ENCODE measurements at regions not wholly inside any gene's neighbourhood (a gene's known extent, or its start where the extent isn't known, plus 50 kb on each side); places are given as distances from the start of the nearest gene placed in this dataset.

DNA sequence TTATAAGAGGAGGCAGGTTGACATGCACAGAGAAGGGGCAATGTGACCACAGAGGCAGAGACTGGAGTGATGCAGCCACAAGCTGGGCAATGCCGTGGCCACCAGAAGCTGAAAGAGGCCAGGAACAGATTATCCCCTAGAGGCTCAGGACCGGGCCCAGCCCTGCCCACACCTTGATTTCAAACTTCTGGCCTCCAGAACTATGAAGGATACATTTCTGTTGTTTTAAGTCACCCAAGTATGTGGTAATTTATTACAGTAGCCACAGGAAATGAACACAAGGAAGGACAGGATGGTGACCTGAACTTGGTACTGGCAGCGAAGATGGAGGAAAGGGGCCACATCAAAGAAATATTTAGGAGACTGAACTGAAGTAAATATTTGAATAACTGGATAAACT is 66.8 kb upstream of the RIOK3 start:
- no peaks in the 10 kb centered on the region for H3K4me1 ChIP-seq
- Mint-ChIP-seq H3K36me3 (ENCODE audit: insufficient read depth, unreplicated experiment) (no peaks in the 10 kb centered on the region), H3K27me3 (ENCODE audit: insufficient read depth, unreplicated experiment) (no peaks in the 10 kb centered on the region), H3K27ac (ENCODE audit: unreplicated experiment) (no peak overlapping the region), H3K9me3 (ENCODE audit: unreplicated experiment) (no peaks in the 10 kb centered on the region), H3K4me3 (ENCODE audit: unreplicated experiment) (no peak overlapping the region), H3K4me1 (ENCODE audit: low read depth, unreplicated experiment) (peaks cover 7% of the 10 kb centered on the region)
- DNase-seq, result no peak
- no peaks in the 10 kb centered on the region for H3K9me3 ChIP-seq
- BruUV-seq (replicated peaks), result no TSS peak
- ChIA-PET POLR2A (interaction anchor here (0.7 kb wide), 1 partner anchor 10 kb away, joined by 14 read pairs; no protein-coding TSS in a partner anchor), CTCF (no interaction called here)
- no peak overlapping the region for H3K4me3 ChIP-seq (ENCODE audit: low read depth, low read length)
- no peaks in the 10 kb centered on the region for H3K36me3 ChIP-seq (ENCODE audit: control insufficient read depth, insufficient read depth, low read length)
- TF ChIP-seq, protein P1, sequence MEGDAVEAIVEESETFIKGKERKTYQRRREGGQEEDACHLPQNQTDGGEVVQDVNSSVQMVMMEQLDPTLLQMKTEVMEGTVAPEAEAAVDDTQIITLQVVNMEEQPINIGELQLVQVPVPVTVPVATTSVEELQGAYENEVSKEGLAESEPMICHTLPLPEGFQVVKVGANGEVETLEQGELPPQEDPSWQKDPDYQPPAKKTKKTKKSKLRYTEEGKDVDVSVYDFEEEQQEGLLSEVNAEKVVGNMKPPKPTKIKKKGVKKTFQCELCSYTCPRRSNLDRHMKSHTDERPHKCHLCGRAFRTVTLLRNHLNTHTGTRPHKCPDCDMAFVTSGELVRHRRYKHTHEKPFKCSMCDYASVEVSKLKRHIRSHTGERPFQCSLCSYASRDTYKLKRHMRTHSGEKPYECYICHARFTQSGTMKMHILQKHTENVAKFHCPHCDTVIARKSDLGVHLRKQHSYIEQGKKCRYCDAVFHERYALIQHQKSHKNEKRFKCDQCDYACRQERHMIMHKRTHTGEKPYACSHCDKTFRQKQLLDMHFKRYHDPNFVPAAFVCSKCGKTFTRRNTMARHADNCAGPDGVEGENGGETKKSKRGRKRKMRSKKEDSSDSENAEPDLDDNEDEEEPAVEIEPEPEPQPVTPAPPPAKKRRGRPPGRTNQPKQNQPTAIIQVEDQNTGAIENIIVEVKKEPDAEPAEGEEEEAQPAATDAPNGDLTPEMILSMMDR (IDR thresholded peaks at IDR 0.05; ENCODE audit: insufficient read depth in 1 of 2, low read depth in 1 of 2, low read length in 1 of 2, severe bottlenecking in 1 of 2, unreplicated experiment in 1 of 2), result no peak
- intact Hi-C loops (cut with micrococcal nuclease; ENCODE audit: unreplicated experiment), result no loop called here
- H3K27me3 ChIP-seq (replicated peaks; ENCODE audit: control insufficient read depth, insufficient read depth, low read length), result no peaks in the 10 kb centered on the region

DNA sequence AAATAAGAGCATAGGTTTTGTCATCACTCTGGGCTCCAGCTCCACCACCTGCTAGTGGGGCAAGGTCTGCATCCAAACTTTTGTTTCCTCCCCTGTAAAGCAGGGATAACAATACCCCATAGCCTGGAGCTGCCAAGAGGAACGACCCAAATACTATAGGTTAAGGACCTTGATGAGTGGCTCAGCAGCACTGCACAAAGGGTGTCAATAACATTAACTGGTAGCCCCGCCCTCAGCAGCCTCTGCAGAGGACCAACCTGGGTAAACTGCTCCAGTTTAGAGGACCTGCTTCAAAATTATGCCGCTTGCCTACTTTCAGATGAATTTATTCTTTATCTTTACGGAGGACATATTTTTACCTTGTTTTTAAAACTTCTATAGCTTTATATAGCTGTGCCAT is 65.8 kb upstream of the RIOK3 start:
- CTCF ChIA-PET, result no interaction called here

DNA sequence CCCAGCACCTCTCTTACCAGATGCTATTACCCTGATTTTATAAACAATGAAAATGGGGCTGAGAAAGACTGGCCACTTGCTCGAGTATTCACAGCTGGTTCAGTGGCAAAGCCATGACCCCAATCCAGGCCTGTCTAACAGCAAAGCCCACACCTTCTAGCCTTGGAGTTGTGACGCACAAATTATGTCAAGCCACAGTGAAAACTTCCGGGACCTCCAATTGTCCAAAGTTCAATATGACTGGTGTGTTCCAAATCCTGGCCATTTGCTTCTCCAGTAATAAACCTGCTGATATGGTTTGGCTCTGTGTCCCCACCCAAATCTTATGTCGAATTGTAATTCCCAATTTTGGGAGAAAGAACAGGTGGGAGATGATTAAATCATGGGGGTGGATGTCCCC is 64.7 kb upstream of the RIOK3 start:
- Mint-ChIP-seq H3K27me3 (ENCODE audit: insufficient read depth, unreplicated experiment) (no peaks in the 10 kb centered on the region), H3K27ac (ENCODE audit: unreplicated experiment) (no peak overlapping the region), H3K9me3 (ENCODE audit: unreplicated experiment) (no peaks in the 10 kb centered on the region), H3K4me3 (ENCODE audit: unreplicated experiment) (no peak overlapping the region), H3K36me3 (ENCODE audit: insufficient read depth, unreplicated experiment) (no peaks in the 10 kb centered on the region), H3K4me1 (ENCODE audit: low read depth, unreplicated experiment) (peaks cover 7% of the 10 kb centered on the region)
- H3K4me1 ChIP-seq, result no peaks in the 10 kb centered on the region
- no peak overlapping the region for H3K4me3 ChIP-seq (ENCODE audit: low read depth, low read length)
- ChIA-PET CTCF (no interaction called here), POLR2A (no interaction called here)
- no TSS peak for BruUV-seq (replicated peaks)
- no peaks in the 10 kb centered on the region for H3K27me3 ChIP-seq (replicated peaks; ENCODE audit: control insufficient read depth, insufficient read depth, low read length)
- TF ChIP-seq, protein P1 (IDR thresholded peaks at IDR 0.05; ENCODE audit: insufficient read depth in 1 of 2, low read depth in 1 of 2, low read length in 1 of 2, severe bottlenecking in 1 of 2, unreplicated experiment in 1 of 2), result no peak
- H3K9me3 ChIP-seq, result no peaks in the 10 kb centered on the region
- DNase-seq, result no peak
- intact Hi-C loops (cut with micrococcal nuclease; ENCODE audit: unreplicated experiment), result no loop called here
- no peaks in the 10 kb centered on the region for H3K36me3 ChIP-seq (ENCODE audit: control insufficient read depth, insufficient read depth, low read length)

More for the DNA sequence above, 65.8 kb upstream of the RIOK3 start:
- H3K36me3 Mint-ChIP-seq (ENCODE audit: insufficient read depth, unreplicated experiment), result no peaks in the 10 kb centered on the region
- BruUV-seq (replicated peaks), result no TSS peak
- no peaks in the 10 kb centered on the region for H3K9me3 ChIP-seq
- no peaks in the 10 kb centered on the region for H3K36me3 ChIP-seq (ENCODE audit: control insufficient read depth, insufficient read depth, low read length)
- H3K27ac Mint-ChIP-seq (ENCODE audit: unreplicated experiment), result no peak overlapping the region
- H3K4me1 Mint-ChIP-seq (ENCODE audit: low read depth, unreplicated experiment), result peaks cover 7% of the 10 kb centered on the region
- DNase-seq, result no peak
- no peaks in the 10 kb centered on the region for H3K4me1 ChIP-seq
- intact Hi-C loops (cut with micrococcal nuclease; ENCODE audit: unreplicated experiment), result no loop called here
- TF ChIP-seq, protein P1 (IDR thresholded peaks at IDR 0.05; ENCODE audit: insufficient read depth in 1 of 2, low read depth in 1 of 2, low read length in 1 of 2, severe bottlenecking in 1 of 2, unreplicated experiment in 1 of 2), result no peak
- POLR2A ChIA-PET, result no interaction called here
- H3K27me3 ChIP-seq (replicated peaks; ENCODE audit: control insufficient read depth, insufficient read depth, low read length), result no peaks in the 10 kb centered on the region
- no peak overlapping the region for H3K4me3 Mint-ChIP-seq (ENCODE audit: unreplicated experiment)
- H3K9me3 Mint-ChIP-seq (ENCODE audit: unreplicated experiment), result no peaks in the 10 kb centered on the region
- H3K4me3 ChIP-seq (ENCODE audit: low read depth, low read length), result no peak overlapping the region
- H3K27me3 Mint-ChIP-seq (ENCODE audit: insufficient read depth, unreplicated experiment), result no peaks in the 10 kb centered on the region

Measured in Caco-2 (cell line).